ENCODE measurements at regions not wholly inside any gene's neighbourhood (a gene's known extent, or its start where the extent isn't known, plus 50 kb on each side); places are given as distances from the start of the nearest gene placed in this dataset.

DNA sequence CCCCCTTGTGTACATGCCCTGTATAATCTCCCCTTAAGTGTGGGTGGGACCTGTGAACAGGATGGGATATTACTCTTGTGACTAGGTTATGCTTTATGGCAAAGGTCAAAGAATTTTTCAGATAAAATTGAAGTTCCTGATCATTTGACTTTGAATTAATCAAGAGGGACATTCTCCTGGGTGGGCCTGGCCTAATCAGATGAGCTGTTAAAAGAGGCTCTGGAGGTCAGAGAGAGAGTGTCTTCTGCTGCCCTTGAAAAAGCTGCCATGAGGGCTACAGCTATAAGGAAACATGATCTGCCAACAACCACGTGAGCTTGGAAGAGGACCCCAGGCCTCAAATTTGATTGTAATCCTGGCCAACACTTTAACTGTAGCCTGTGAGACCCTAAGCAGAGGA, 125.6 kb upstream of the CSF3R start:
- Mint-ChIP-seq H3K27me3 (peaks cover 11% of the 10 kb centered on the region), H3K9me3 (ENCODE audit: insufficient read depth) (no peaks in the 10 kb centered on the region), H3K27ac (no peak overlapping the region), H3K4me1 (no peaks in the 10 kb centered on the region), H3K4me3 (no peak overlapping the region)
- ATAC-seq (ENCODE audit: low read depth), result no peak
- Histone ChIP-seq H3K9ac (ENCODE audit: low read length) (no peak overlapping the region), H3K4me2 (replicated peaks; ENCODE audit: low read depth, low read length, poor library complexity, severe bottlenecking) (no peak overlapping the region), H3K4me1 (ENCODE audit: control insufficient read depth in 2 of 2, insufficient read depth in 2 of 2, low read length in 2 of 2) (no peaks in the 10 kb centered on the region), H4K20me1 (ENCODE audit: control insufficient read depth, insufficient read depth, low read length, poor library complexity, severe bottlenecking) (no peaks in the 10 kb centered on the region), H3K27ac (ENCODE audit: low read length in 2 of 2) (no peak overlapping the region), H3K79me2 (ENCODE audit: control insufficient read depth, insufficient read depth, low read length) (no peaks in the 10 kb centered on the region), H3K27me3 (replicated peaks in 1 of 4; ENCODE audit: control extremely low read depth in 1 of 4, control insufficient read depth in 3 of 4, insufficient read depth in 4 of 4, low read length in 3 of 4) (peaks cover 0 to 7% (median 2%) of the 10 kb centered on the region in 4 experiments), H3K4me3 (ENCODE audit: control extremely low read depth in 1 of 5, extremely low read depth in 1 of 5, insufficient read depth in 1 of 5, low read depth in 2 of 5, low read length in 4 of 5) (no peak overlapping the region), H3K9me3 (ENCODE audit: control extremely low read depth in 1 of 3, control insufficient read depth in 2 of 3, insufficient read depth in 1 of 3, low read length in 2 of 3) (no peaks in the 10 kb centered on the region), H2AFZ (ENCODE audit: insufficient read depth, low read depth, low read length, poor library complexity, severe bottlenecking) (no peak overlapping the region), H3K36me3 (replicated peaks in 1 of 2; ENCODE audit: control extremely low read depth in 1 of 2, control insufficient read depth in 1 of 2, extremely low read depth in 1 of 2, insufficient read depth in 2 of 2, low read length in 1 of 2) (no peaks in the 10 kb centered on the region)
- ChIA-PET CTCF (no interaction called here), POLR2A (no interaction called here)
- WGBS (ENCODE audit: insufficient coverage), result 89% methylated on average over 1 of the region's 1 CpG
- no peak for TF ChIP-seq EZH2 (IDR thresholded peaks at IDR 0.05; ENCODE audit: borderline replicate concordance, insufficient read depth, low read depth, low read length, poor library complexity, severe bottlenecking)
- TF ChIP-seq, protein P1, sequence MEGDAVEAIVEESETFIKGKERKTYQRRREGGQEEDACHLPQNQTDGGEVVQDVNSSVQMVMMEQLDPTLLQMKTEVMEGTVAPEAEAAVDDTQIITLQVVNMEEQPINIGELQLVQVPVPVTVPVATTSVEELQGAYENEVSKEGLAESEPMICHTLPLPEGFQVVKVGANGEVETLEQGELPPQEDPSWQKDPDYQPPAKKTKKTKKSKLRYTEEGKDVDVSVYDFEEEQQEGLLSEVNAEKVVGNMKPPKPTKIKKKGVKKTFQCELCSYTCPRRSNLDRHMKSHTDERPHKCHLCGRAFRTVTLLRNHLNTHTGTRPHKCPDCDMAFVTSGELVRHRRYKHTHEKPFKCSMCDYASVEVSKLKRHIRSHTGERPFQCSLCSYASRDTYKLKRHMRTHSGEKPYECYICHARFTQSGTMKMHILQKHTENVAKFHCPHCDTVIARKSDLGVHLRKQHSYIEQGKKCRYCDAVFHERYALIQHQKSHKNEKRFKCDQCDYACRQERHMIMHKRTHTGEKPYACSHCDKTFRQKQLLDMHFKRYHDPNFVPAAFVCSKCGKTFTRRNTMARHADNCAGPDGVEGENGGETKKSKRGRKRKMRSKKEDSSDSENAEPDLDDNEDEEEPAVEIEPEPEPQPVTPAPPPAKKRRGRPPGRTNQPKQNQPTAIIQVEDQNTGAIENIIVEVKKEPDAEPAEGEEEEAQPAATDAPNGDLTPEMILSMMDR (IDR thresholded peaks at IDR 0.05), result no peak
- no peak for DNase-seq
- intact Hi-C loops (cut with micrococcal nuclease), result no loop called here

DNA sequence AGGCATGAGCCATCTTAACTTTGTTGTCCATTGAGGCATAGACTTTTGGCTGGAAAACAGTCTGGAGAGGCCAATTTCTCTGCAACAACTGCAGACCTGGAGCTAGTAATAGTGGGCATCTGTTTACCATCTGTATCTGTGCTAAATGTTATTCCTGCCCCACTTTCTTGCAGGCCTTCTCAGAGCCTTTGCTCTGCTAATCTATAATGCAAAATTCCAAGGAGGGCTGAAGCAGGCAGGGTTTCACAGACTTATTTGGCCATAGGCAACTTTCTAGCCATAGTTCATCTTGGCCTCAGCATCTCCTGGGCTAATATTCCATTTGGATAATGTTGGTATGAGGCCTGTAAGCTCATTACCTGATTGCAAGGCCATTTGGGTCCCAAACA, 124.5 kb upstream of the CSF3R start:
- no peak overlapping the region for H3K27ac Mint-ChIP-seq
- peaks cover 2% of the 10 kb centered on the region for H3K9me3 Mint-ChIP-seq (ENCODE audit: insufficient read depth)
- no peaks in the 10 kb centered on the region for H4K20me1 ChIP-seq (ENCODE audit: control insufficient read depth, insufficient read depth, low read length, poor library complexity, severe bottlenecking)
- intact Hi-C loops (cut with micrococcal nuclease), result no loop called here
- H3K4me1 ChIP-seq (ENCODE audit: control insufficient read depth in 2 of 2, insufficient read depth in 2 of 2, low read length in 2 of 2), result no peaks in the 10 kb centered on the region
- H3K9ac ChIP-seq (ENCODE audit: low read length), result no peak overlapping the region
- H3K4me3 ChIP-seq (ENCODE audit: control extremely low read depth in 1 of 5, extremely low read depth in 1 of 5, insufficient read depth in 1 of 5, low read depth in 2 of 5, low read length in 4 of 5), result no peak overlapping the region
- ChIA-PET CTCF (interaction anchor here (1.0 kb wide), 1 partner anchor 827 kb away, joined by 3 read pairs; no protein-coding TSS in a partner anchor), POLR2A (no interaction called here)
- peaks cover 19% of the 10 kb centered on the region for H3K27me3 Mint-ChIP-seq
- no peak overlapping the region for H3K4me2 ChIP-seq (replicated peaks; ENCODE audit: low read depth, low read length, poor library complexity, severe bottlenecking)
- no peak for DNase-seq
- H3K27me3 ChIP-seq (replicated peaks in 1 of 4; ENCODE audit: control extremely low read depth in 1 of 4, control insufficient read depth in 3 of 4, insufficient read depth in 4 of 4, low read length in 3 of 4), result peaks cover 0 to 1% (median 0%) of the 10 kb centered on the region in 4 experiments
- H3K4me3 Mint-ChIP-seq, result no peak overlapping the region
- no peak overlapping the region for H3K27ac ChIP-seq (ENCODE audit: low read length in 2 of 2)
- H3K79me2 ChIP-seq (ENCODE audit: control insufficient read depth, insufficient read depth, low read length), result no peaks in the 10 kb centered on the region
- H2AFZ ChIP-seq (ENCODE audit: insufficient read depth, low read depth, low read length, poor library complexity, severe bottlenecking), result no peak overlapping the region
- H3K9me3 ChIP-seq (ENCODE audit: control extremely low read depth in 1 of 3, control insufficient read depth in 2 of 3, insufficient read depth in 1 of 3, low read length in 2 of 3), result no peaks in the 10 kb centered on the region
- no peaks in the 10 kb centered on the region for H3K4me1 Mint-ChIP-seq
- no peaks in the 10 kb centered on the region for H3K36me3 ChIP-seq (replicated peaks in 1 of 2; ENCODE audit: control extremely low read depth in 1 of 2, control insufficient read depth in 1 of 2, extremely low read depth in 1 of 2, insufficient read depth in 2 of 2, low read length in 1 of 2)
- no peak for ATAC-seq (ENCODE audit: low read depth)
- no peak for TF ChIP-seq EZH2 (IDR thresholded peaks at IDR 0.05; ENCODE audit: borderline replicate concordance, insufficient read depth, low read depth, low read length, poor library complexity, severe bottlenecking)

Measured in B cell (primary cell).